ENCODE measurements at regions not wholly inside any gene's neighbourhood (a gene's known extent, or its start where the extent isn't known, plus 50 kb on each side); places are given as distances from the start of the nearest gene placed in this dataset.
"Not testable (repeated sequence)": the region's sequence is repeated elsewhere in the genome, so short reads cannot be mapped to it uniquely, and the experiment has no call there.

DNA sequence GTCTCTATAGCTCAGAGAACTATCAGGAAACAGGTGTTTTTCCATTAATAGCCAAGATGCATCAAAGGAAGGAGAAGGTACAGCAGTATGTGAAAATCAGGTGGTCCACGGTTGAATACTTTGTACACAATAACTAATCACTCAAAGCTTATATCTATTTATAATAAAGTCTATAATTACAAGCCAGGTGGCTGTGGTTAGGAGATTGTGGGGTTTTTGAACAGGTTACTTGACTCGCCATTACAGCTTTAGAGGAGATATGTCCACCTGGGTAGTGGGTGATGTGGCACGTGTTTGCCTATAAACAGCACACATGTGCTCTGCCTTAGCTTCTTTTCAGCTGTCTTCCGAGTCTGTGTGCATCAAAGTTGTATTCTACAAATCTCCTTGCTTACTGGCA, 892.2 kb upstream of the ZEB2 start:
- no peak for FAIRE-seq

DNA sequence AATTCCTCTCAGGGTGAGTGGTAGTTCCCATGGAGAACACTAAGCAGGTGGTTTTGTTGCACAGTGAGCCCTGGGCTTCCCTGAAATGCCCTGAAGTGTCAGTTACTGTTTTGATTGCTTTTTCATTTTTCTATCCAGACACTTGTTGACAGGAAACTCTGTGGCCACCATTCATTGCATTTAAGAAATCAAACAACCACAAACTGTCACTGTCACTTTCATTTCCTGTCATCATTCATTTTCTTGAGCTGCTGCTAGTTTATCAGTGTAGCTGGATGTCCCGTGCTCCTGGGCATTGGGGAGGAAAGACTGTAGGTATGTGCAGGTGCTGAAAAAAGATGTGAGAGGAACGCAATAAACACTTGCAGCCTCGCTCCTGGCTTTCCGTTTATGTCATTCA, 891.6 kb upstream of the ZEB2 start:
- FAIRE-seq = no peak

DNA sequence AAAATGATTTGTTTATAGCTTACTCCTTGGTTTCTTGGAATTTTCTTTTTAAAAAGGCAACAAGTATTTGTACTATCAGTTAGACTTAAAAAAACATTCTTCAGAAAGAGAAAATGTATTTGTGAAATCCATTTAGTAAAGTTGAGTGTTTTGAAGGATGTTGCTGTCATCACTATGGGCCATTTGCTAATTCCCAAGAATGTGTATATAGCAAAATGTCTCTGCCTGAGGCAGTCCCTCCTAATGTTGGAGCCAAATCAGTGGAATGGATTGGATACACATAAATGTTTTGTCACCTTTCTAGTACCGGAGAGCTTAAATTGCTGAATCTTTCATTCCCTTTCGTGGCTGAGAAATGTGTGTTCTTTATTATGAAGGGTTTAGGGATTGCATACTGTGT, 890.2 kb upstream of the ZEB2 start:
- FAIRE-seq = no peak

DNA sequence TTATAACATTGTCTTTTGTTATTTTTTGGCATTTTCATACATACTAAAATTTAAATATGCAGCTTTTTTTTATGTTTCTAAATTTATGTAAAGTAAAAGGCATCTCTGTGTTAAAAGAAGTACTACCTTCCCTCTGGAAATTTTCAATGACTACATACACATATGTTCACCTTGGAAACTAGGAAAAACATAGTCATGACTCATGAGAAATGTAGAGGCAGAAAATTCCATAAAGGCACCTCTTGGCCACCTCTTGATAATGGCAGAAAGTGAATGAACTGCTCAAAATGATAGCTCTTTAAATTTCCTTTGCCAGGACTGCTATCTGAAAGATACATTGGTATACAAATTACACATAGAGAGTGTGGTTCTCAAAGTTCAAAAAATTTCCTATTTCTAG, 889.1 kb upstream of the ZEB2 start:
- no peak for FAIRE-seq

DNA sequence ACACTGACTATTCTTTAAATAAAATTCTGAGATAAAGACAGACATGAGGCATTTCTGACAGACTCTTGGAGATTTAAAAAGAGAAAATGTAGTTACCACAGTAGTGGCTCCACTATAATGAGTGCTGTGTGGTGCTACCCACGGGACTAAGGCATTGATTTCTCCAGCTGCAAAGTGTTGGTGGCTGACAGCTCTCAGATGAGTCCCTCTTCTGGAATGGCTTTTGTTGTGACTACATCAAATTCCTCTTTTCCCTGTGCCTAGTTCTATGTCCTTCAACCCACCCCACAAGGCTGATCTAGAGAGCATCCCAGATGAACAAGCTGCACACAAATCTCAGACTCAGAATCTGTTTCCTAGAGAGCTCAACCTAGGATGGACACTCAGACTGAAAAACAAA, 884.8 kb upstream of the ZEB2 start:
- no peak for FAIRE-seq

DNA sequence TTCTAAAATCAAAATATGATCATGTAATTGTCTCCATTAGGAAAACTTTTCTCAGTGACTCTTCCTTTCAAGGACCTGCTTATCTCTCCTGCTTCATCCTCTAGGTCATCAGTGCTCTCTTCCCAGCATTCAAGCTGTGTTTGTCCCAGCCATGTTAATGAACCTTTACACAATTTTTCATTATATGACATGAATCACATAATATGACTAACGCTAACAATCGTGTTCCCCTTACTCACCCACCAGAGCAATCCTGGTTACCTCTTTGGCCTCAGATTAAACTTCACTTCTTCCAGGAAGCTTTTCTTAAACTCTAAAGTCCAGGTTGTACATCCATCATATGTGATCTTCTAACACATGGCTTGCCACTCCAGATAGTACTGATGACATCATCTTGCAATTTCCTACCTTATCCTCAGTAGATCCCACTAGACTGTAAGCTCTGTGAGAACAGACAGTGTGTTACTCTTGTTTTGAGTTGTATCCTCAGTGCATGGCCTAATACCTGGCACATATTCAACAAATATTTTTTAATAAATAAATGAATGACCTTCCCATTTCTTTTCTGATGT, 882.9 kb upstream of the ZEB2 start:
- FAIRE-seq = no peak

DNA sequence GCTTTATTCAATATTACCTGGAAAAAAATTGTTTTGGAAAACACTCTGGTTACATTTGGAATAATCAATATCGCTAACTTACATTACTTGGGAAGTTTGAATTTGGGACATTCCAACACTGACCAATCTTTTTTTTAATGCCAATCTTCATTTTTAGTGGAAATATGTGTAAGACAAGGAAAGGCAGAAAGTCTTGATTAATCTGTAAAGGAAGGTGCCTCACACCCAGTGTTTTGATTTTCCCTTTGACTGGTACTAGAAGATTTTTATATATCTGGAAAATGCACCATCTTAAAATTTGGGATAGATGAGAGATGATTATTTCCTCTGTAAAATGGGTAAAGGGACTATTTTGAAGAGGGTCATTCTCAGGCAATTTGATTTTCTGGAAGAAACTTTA, 879.2 kb upstream of the ZEB2 start:
- FAIRE-seq = no peak

DNA sequence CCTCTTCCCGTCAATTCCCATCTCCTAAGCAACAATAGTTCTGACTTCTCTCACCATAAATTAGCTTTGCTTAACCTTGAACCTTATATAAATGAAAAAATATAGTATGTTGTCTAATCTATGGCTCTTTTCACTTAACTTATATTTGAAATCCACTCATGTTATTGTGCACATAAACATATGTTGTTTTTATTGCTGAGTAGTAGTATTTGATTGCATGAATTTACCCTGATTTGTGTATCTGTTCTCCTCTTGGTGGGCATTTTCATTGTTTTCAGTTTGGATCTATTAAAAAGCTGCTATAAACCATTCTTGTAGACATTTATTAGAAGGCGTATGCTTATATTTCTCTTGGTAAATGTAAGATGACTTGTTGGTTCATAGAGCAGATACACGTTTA, 874.3 kb upstream of the ZEB2 start:
- FAIRE-seq = no peak

DNA sequence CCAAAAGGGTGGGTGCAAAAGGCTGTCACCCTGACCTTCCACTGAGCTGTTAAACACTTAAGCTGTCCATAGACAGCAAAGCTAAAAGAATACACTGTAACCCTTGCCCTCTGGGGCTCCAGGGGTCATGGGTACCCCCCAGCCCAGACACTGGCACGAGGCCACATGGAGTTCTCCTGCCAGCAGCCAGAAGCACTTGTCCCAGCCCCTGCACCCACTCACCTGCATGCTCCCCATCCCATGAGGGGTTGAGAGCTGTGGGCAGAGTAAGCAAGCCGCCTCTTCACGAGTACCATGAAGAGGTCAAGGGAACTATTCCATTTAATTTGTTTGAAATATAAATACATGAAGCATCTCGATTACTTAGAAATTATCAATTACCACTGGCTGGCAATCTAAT, 867.1 kb upstream of the ZEB2 start:
- no peak for FAIRE-seq

DNA sequence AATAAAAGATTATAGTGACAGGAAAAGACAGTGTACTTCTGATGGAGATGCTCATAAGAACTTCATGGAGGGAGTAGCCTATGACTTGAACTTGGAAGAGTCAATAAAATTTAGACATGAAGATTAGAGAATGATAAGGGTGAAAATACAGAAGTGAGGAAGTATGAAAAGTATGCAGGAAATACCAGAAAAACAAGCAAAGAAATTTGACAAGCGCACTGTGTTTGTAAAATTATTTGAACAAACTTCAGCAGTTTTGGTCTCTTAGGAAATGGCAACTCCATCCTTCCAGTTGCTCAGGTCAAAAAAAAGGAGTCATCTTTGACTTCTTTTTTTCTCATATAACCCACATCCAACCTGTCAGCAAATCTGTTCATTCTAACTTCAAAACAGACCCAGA, 864.0 kb upstream of the ZEB2 start:
- no peak for FAIRE-seq

DNA sequence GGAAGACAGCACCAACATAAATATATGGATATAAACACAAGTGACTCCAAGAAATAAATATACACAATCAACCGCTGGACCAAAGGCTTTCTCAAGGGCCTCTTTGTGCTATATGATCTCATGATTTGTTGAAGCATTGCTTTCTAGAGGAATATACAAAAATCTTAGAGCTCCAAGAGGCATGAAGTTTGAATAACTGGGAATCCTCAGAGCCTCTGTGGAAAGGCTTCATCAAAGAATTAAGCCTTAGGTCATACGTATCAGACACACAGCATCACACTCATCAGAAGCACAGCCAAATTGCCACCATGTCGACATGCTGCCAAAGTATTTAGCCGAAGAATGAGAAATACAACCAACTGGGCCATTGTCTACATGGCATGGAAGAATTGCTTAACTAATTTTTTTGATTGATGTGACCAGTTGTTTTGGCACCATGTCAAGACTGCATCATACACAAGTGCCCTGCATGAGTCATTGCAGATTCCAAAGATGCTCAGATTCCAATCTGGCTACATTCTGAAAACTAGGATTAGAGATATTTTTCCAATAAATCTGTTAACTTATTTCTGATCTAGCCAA, 860.6 kb upstream of the ZEB2 start:
- FAIRE-seq = no peak

DNA sequence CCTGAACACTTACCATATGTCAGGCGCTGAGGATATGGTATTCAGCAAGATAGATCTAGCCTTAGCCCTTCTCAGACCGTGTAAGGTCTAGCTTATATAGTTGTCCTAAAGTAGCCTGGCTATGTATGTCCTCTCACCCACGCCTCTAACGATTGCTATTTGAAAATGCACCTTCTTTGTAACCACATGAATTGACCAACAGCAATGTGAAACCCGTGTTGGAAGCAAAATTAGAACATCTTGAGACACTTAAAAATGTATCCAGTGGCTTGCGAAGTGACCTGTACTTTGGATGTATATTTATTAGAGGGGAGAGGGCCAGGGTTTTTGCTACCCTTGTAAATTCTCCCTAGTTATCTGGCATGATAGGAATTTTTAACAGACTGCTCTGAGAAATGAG, 860.0 kb upstream of the ZEB2 start:
- no peak for FAIRE-seq

DNA sequence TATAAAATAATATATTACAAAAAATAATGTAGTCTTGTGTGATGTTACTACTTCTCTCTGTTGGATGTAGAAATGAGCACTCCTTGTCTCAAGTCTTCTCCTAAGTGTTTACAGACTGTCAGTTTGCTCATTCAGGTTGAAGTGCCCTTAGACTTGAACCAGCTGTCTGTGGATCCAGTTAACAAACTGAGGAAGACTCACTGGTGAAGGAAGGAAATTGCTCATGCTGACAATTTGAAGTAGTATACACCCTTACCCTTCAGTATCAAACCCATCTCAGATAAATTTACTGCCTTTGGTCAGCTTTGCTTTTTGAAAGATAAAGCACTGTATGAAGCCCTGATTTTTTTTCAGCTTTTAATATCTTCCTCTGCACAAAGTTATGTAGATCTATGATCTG, 854.2 kb upstream of the ZEB2 start:
- FAIRE-seq = no peak

DNA sequence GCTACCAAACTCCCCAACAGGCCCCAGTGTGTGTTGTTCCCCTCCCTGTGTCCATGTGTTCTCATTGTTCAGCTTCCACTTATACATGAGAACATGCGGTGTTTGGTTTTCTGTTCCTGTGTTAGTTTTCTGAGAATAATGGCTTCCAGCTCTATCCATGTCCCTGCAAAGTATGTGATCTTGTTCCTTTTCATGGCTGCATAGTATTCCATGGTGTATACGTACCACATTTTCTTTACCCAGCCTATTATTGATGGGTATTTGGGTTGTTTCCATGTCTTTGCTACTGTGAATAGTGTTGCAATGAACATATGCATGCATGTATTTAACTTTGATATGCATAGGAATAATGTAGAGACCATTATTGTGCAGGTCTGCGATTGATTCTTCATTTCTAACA, 847.4 kb upstream of the ZEB2 start:
- FAIRE-seq = not testable (repeated sequence)

DNA sequence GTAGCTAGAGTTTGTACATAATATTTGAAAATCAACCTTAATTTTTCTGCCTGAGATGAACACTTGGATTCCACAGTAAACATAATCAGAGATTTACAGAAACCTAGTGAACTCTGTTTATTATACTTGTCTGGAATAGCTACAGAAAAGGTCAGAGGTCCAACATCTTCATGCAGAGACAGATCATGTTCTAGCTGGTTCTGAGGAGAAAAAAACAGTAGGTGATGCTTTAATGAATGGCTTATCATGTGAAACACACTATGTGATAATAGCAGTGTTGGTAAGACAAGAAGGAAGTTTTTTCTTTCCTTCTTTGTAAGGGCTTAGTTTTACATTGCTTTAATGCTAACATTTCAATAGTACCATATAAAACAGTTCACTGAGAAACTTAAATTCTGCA, 846.4 kb upstream of the ZEB2 start:
- FAIRE-seq = no peak

DNA sequence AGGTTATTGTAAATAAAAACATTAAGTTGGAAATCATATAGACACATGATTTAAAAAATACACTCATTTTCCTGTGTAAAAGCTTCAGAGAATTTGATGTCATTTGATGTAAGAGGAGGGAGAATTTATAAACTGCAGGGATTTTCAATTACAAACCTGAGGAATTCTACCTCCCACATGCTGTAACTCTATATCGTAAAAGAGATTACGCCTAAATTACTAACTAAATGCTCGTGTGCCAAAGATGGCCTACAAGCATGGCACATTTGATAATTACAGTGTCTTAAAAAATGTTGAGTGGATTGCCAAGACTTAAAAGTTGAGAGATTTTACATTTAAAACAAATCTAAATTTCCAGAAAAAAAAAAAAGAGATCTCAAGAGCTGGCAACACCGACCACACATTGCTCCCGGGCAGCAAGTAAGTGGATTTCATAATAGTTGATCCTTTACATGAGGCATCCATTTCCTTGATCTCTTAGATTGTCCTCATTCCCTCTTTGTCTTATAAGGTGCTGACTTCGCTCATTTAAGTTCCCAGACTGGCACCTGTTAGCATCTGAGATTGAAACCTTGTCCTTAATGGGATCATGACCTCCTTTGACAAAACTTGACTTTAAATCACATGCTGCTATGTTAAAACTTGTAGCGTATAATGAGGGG, 840.3 kb upstream of the ZEB2 start:
- no peak for FAIRE-seq

DNA sequence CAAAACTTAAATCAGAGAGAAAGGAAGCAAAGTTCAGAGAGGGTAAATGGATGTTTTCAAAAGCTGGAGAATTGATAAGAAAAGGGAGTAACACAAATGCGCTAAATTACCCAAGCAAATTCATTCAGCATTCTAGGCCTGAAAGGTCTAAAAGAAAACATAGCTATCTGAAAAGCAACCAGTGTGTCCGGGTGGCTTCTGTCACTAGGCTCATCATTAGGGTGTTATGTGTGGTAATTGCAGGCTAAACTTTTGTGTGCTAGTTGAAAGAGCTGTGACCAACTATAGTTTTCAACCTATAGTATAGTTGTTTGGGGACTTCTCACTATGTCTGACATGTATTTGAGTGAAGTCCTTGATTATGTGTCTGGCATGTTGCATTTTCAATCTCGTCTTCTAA, 839.6 kb upstream of the ZEB2 start:
- no peak for FAIRE-seq

DNA sequence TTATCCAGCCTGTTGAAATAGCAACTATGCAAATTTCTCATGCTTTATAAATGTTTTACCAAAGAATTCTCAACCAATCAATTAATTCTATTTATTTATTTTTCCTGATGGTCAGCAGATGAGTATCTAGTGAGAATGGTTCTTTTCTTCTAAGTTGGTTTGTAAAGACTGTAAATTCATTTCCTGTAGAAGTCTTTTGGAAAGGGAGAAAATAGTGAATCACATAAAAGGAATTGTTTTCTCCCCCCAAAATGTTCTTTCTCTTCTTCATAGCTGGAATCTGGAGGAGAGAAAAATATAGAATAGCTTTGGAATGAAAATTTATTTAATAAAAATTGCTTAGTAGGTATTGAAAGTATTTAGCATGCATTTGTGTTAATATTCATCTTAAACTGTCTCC, 836.1 kb upstream of the ZEB2 start:
- no peak for FAIRE-seq

DNA sequence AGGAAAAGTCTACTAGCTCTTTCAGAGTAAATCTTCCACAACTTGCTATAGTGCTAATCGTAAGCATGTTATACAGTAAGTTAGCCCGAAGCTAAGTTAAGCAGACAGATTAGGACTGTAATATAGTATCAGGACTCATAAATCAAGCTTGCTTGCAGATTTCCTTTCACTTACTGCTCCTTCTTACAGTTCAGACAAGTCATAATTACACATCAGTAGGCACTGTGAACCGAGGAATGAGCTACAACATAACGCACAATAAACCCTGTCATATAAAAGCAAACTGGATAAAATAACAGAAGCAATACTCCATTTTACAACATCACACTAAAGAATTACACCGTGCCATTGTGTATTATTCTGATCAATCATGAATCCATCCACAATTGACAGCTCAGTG, 832.6 kb upstream of the ZEB2 start:
- FAIRE-seq = no peak

DNA sequence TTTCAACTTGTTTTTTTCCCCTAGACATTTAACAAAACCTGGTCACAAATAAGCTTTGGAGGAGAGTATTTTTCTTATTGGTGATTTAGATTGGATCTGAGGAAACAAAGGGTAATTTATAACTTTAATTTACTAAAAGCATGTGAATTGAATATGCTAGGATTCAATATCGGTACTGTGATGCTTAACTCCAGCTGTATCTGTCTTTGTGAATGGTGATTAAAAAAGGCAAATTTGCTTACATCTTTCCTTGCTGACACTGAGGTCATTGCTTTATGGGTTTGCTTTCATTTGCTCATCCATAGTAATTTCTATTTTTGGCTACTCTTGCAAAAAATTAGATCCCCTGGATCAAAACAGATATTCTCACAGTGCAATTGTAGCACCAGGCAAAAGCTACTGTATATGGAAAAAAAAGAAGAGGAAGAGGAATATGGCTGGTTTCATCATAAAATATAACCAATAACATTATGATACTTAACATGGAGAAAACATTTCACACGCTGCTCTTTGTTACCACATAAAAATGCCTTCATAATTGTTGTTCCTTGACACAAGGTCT, 832.0 kb upstream of the ZEB2 start:
- no peak for FAIRE-seq

DNA sequence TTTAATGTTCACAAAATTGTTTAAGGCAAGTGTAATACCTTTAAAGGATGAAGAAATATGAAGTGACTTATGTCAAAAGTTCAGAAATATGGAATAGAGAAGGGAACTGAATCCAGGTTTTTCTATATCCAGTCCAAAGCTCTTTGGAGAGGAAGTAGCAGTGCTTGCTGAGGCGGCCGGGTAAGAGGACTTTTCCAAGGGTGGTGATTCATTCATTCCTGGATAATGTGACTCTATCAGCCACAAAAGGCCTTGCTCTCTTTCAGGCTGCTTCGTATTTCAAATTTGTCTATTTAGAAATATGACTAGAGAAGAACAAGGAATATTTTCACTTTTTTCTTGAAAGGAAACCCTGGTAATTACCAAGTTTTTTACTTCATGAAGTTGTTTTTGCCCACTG, 830.1 kb upstream of the ZEB2 start:
- no peak for FAIRE-seq

DNA sequence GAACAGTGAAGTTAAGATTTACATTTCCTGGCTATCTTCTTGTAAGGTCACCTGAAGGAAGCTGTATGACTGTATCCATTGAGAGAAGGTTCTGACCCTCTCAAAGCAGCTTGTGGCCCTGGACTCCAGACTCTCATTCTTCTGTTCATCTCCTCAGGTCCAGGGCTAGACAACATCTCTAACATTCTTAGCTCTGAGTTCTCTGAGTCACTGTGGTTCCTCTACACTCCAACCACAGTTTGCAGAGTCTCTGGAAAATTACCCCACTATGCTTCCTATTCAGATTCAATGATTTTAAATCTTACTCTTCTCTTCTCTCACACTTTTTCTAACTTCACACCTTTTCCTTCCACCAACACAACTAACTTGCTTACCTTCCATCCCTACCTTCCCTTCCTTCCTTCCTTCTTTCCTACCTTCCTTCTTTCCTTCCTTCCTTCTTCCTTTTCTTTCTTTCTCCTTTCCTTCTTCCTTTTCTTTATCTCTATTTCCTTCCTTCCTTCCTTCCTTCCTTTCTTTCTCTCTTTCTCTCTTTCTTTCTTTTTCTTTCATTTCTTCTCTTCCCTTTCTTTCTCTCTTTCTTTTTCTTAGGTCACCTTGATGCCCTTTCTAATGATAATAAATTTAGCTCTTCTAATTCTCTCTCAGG, 824.3 kb upstream of the ZEB2 start:
- FAIRE-seq = no peak

DNA sequence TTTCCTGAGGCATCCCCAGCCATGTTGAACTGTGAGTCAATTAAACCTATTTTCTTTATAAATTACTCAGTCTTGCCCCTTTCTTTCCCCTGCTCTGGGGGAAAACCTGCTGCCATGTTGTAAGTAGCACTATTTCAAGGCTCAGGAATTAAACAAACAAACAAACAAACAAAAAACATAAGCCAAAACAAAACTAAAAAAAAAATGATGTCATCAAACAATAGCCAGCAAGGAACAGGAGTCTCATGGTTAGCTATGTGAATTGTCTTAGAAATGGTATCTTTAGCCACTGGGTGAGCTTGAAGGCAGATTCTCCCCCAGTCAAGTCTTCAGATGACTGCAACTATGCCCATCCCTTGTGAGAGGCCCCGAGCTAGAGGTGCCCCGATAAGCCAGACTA, 823.4 kb upstream of the ZEB2 start:
- FAIRE-seq = no peak

DNA sequence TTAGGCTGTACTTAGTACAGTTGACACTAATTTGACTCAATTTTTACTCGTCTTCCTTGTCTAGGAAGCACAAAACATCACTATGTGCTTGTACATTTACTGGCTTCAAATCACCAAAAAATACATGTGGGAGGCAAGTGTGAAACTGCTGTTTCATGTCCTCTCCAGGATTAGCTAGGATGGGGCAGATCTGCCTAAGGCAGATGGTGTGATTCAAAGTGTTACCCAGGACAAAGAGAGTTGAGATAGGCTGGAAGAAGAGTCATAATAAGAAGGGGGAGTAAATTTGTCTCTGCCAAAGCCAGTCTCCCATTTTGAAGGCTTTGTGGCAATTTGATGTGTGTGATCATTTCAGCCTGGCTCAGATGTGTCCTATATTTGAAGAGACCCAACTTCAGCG, 821.6 kb upstream of the ZEB2 start:
- no peak for FAIRE-seq

All from colon (tissue), 2 donors.